ENCODE measurements at regions not wholly inside any gene's neighbourhood (a gene's known extent, or its start where the extent isn't known, plus 50 kb on each side); places are given as distances from the start of the nearest gene placed in this dataset.

DNA sequence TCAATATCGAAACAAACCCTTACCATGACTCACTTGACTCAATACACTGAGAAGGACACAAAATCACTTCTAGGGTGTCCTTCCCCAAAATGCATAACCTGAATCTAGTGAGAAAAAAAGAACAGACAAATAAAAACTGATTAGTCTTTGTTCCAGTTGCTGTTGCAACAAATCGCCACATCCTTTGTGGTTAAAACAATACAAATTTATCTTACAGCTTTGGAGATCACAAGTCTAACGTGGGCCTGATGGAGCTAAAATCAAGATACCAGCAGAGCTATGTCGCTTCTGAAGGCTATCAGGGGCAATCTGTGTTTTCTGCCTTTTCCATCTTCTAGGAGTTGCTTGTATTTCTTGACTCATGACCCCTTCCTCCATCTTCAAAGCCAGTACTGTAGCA, 541.7 kb downstream of the KCNJ3 start:
- Histone ChIP-seq H3K36me3 (ENCODE audit: insufficient read depth, low read length) (no peaks in the 10 kb centered on the region), H3K4me3 (ENCODE audit: low read depth, low read length, poor library complexity, severe bottlenecking) (no peak overlapping the region), H2AFZ (ENCODE audit: low read length) (no peak overlapping the region), H3K9me2 (ENCODE audit: insufficient read depth, low read length) (no peaks in the 10 kb centered on the region), H4K20me1 (ENCODE audit: insufficient read depth, low read length) (no peaks in the 10 kb centered on the region), H3K27ac (ENCODE audit: low read depth, low read length, poor library complexity, severe bottlenecking) (no peak overlapping the region), H3K9me3 (ENCODE audit: low read length) (no peaks in the 10 kb centered on the region), H3K4me2 (ENCODE audit: low read length) (no peak overlapping the region), H3K4me1 (ENCODE audit: insufficient read depth, low read length, poor library complexity, severe bottlenecking) (no peaks in the 10 kb centered on the region), H3K79me2 (ENCODE audit: insufficient read depth, low read depth, low read length) (no peaks in the 10 kb centered on the region)
- TF ChIP-seq EZH2phosphoT487 (IDR thresholded peaks at IDR 0.05; ENCODE audit: borderline replicate concordance, low read depth, low read length) (no peak), CTCF (conservative IDR thresholded peaks at IDR 0.05; ENCODE audit: low read length) (no peak)
- POLR2A ChIA-PET = interaction anchor here (0.7 kb wide), 1 partner anchor 362 kb away, joined by 3 read pairs; no protein-coding TSS in a partner anchor
- no TSS peak for BruUV-seq (replicated peaks)
- DNase-seq (ENCODE audit: low spot score) = no peak
- CTCF ChIA-PET (ENCODE audit: unreplicated experiment) = no interaction called here
- intact Hi-C loops (cut with micrococcal nuclease; ENCODE audit: unreplicated experiment) = no loop called here

- no peak for TF ChIP-seq EZH2phosphoT487 (IDR thresholded peaks at IDR 0.05; ENCODE audit: borderline replicate concordance, low read depth, low read length)
- ChIA-PET POLR2A (interaction anchor here (0.6 kb wide), 1 partner anchor 11 kb away, joined by 3 read pairs; no protein-coding TSS in a partner anchor), CTCF (ENCODE audit: unreplicated experiment) (no interaction called here)
- Histone ChIP-seq H3K36me3 (ENCODE audit: insufficient read depth, low read length) (no peaks in the 10 kb centered on the region), H3K4me1 (ENCODE audit: insufficient read depth, low read length, poor library complexity, severe bottlenecking) (no peaks in the 10 kb centered on the region), H3K79me2 (ENCODE audit: insufficient read depth, low read depth, low read length) (no peaks in the 10 kb centered on the region), H3K4me3 (ENCODE audit: low read depth, low read length, poor library complexity, severe bottlenecking) (no peak overlapping the region), H2AFZ (ENCODE audit: low read length) (no peak overlapping the region), H3K9me2 (ENCODE audit: insufficient read depth, low read length) (no peaks in the 10 kb centered on the region), H3K4me2 (ENCODE audit: low read length) (no peak overlapping the region), H4K20me1 (ENCODE audit: insufficient read depth, low read length) (no peaks in the 10 kb centered on the region), H3K27ac (ENCODE audit: low read depth, low read length, poor library complexity, severe bottlenecking) (no peak overlapping the region), H3K9me3 (ENCODE audit: low read length) (no peaks in the 10 kb centered on the region)
- intact Hi-C loops (cut with micrococcal nuclease; ENCODE audit: unreplicated experiment) = no loop called here
- DNase-seq (ENCODE audit: low spot score) = no peak
- BruUV-seq (replicated peaks) = no TSS peak
These were observed 537.2 kb downstream of the KCNJ3 start for GRCh38 chr2:155235710-155236109.

GRCh38 chr2:155223781-155224406, 525.4 kb downstream of the KCNJ3 start:
- no peaks in the 10 kb centered on the region for H3K36me3 ChIP-seq (ENCODE audit: insufficient read depth, low read length)
- no peaks in the 10 kb centered on the region for H3K9me2 ChIP-seq (ENCODE audit: insufficient read depth, low read length)
- BruUV-seq (replicated peaks) = no TSS peak
- ChIA-PET POLR2A (interaction anchor here (0.6 to 1.0 kb wide), 3 partner anchors 12 to 735 kb away, joined by 3 read pairs; no protein-coding TSS in a partner anchor), CTCF (ENCODE audit: unreplicated experiment) (interaction anchor here (0.6 kb wide), 1 partner anchor 315 kb away, joined by 3 read pairs; no protein-coding TSS in a partner anchor)
- no peaks in the 10 kb centered on the region for H3K9me3 ChIP-seq (ENCODE audit: low read length)
- H3K27ac ChIP-seq (ENCODE audit: low read depth, low read length, poor library complexity, severe bottlenecking) = no peak overlapping the region
- DNase-seq (ENCODE audit: low spot score) = peak; percentile 50
- no peak overlapping the region for H3K4me2 ChIP-seq (ENCODE audit: low read length)
- no peaks in the 10 kb centered on the region for H4K20me1 ChIP-seq (ENCODE audit: insufficient read depth, low read length)
- H2AFZ ChIP-seq (ENCODE audit: low read length) = 0 out of 2 replicates have a peak overlapping the region, but pooled peaks have one; percentile 38
- no peaks in the 10 kb centered on the region for H3K4me1 ChIP-seq (ENCODE audit: insufficient read depth, low read length, poor library complexity, severe bottlenecking)
- H3K4me3 ChIP-seq (ENCODE audit: low read depth, low read length, poor library complexity, severe bottlenecking) = no peak overlapping the region
- TF ChIP-seq CTCF (conservative IDR thresholded peaks at IDR 0.05; ENCODE audit: low read length) (peak; percentile 91), EZH2phosphoT487 (IDR thresholded peaks at IDR 0.05; ENCODE audit: borderline replicate concordance, low read depth, low read length) (no peak)
- no peaks in the 10 kb centered on the region for H3K79me2 ChIP-seq (ENCODE audit: insufficient read depth, low read depth, low read length)
- intact Hi-C loops (cut with micrococcal nuclease; ENCODE audit: unreplicated experiment) = loop anchor here (5.0 to 10.0 kb wide), 2 partner anchors 602 to 769 kb away; no protein-coding TSS in a partner anchor
